Nephron (organoid): ENCODE measurements at regions not wholly inside any gene's neighbourhood (a gene's known extent, or its start where the extent isn't known, plus 50 kb on each side); places are given as distances from the start of the nearest gene placed in this dataset.
"Not testable (repeated sequence)": the region's sequence is repeated elsewhere in the genome, so short reads cannot be mapped to it uniquely, and the experiment has no call there.

Experiments used
- H3K27ac Mint-ChIP-seq, 3 experiments: 2 replicates each; pipeline ENCODE4 v1.8.0; 2020; ENCODE audit warnings: mixed read lengths in 3 of 3, mild to moderate bottlenecking in 2 of 3, moderate library complexity in 1 of 3
- H3K27me3 Mint-ChIP-seq: 2 replicates; pipeline ENCODE4 v1.8.0; 2021; ENCODE audit warnings: low read depth, mild to moderate bottlenecking, moderate library complexity, mixed read lengths
- H3K36me3 Mint-ChIP-seq: 2 replicates; pipeline ENCODE4 v1.8.0; 2020; ENCODE audit warnings: low read depth, mixed read lengths
- H3K4me1 Mint-ChIP-seq: 2 replicates; pipeline ENCODE4 v1.8.0; 2020; ENCODE audit warnings: mixed read lengths
- H3K4me3 Mint-ChIP-seq, 3 experiments: 2 replicates each; pipeline ENCODE4 v1.8.0; 2020; ENCODE audit warnings: mild to moderate bottlenecking in 3 of 3, mixed read lengths in 3 of 3, moderate library complexity in 2 of 3
- H3K9me3 Mint-ChIP-seq: 2 replicates; pipeline ENCODE4 v1.8.0; 2020; ENCODE audit warnings: mixed read lengths
- CTCF ChIP-seq, 3 experiments: fragments of 200-600 bp; sonication (generic); IDR thresholded peaks; one replicate each; pipeline ENCODE4 v1.5.0; 2021; ENCODE audit warnings: antibody characterized with exemption in 3 of 3; ENCODE audit not compliant: unreplicated experiment in 3 of 3

- H3K4me3 Mint-ChIP-seq: no peak overlapping the region
- no peaks in the 10 kb centered on the region for H3K4me1 Mint-ChIP-seq
- TF ChIP-seq CTCF (IDR thresholded peaks at IDR 0.05; ENCODE audit: unreplicated experiment in 3 of 3): no peak
- H3K9me3 Mint-ChIP-seq: no peaks in the 10 kb centered on the region
- H3K27me3 Mint-ChIP-seq: no peaks in the 10 kb centered on the region
- no peaks in the 10 kb centered on the region for H3K36me3 Mint-ChIP-seq
- H3K27ac Mint-ChIP-seq: no peak overlapping the region
Measured at GRCh38 chr6:94570581-94570980, 1006.8 kb upstream of the MANEA start.

GRCh38 chr6:94562846-94563245, 1014.5 kb upstream of the MANEA start:
- H3K27me3 Mint-ChIP-seq: peaks cover 5% of the 10 kb centered on the region
- no peaks in the 10 kb centered on the region for H3K4me1 Mint-ChIP-seq
- no peaks in the 10 kb centered on the region for H3K9me3 Mint-ChIP-seq
- TF ChIP-seq CTCF (IDR thresholded peaks at IDR 0.05; ENCODE audit: unreplicated experiment in 3 of 3): no peak
- H3K27ac Mint-ChIP-seq: no peak overlapping the region
- no peaks in the 10 kb centered on the region for H3K36me3 Mint-ChIP-seq
- no peak overlapping the region for H3K4me3 Mint-ChIP-seq

- H3K27ac Mint-ChIP-seq: no peak overlapping the region
- TF ChIP-seq CTCF (IDR thresholded peaks at IDR 0.05; ENCODE audit: unreplicated experiment in 3 of 3): no peak
- no peaks in the 10 kb centered on the region for H3K9me3 Mint-ChIP-seq
- no peaks in the 10 kb centered on the region for H3K36me3 Mint-ChIP-seq
- no peaks in the 10 kb centered on the region for H3K4me1 Mint-ChIP-seq
- H3K27me3 Mint-ChIP-seq: peaks cover 4% of the 10 kb centered on the region
- no peak overlapping the region for H3K4me3 Mint-ChIP-seq
Measured at GRCh38 chr6:94559829-94560537, 1017.4 kb upstream of the MANEA start.

- not testable (repeated sequence) for H3K36me3 Mint-ChIP-seq, H3K27ac Mint-ChIP-seq, H3K4me1 Mint-ChIP-seq, H3K27me3 Mint-ChIP-seq, H3K9me3 Mint-ChIP-seq, H3K4me3 Mint-ChIP-seq
Measured at GRCh38 chr6:94557207-94557606, 1020.1 kb upstream of the MANEA start.

- H3K9me3 Mint-ChIP-seq: no peaks in the 10 kb centered on the region
- no peak overlapping the region for H3K4me3 Mint-ChIP-seq
Measured at GRCh38 chr6:94548201-94548600, 1029.1 kb upstream of the MANEA start.

GRCh38 chr6:94535798-94536197, 1041.5 kb upstream of the MANEA start:
- Mint-ChIP-seq H3K9me3 (peaks cover 4% of the 10 kb centered on the region), H3K4me1 (no peaks in the 10 kb centered on the region), H3K27me3 (no peaks in the 10 kb centered on the region), H3K4me3 (no peak overlapping the region), H3K27ac (no peak overlapping the region), H3K36me3 (no peaks in the 10 kb centered on the region)
- TF ChIP-seq CTCF (IDR thresholded peaks at IDR 0.05; ENCODE audit: unreplicated experiment in 3 of 3): no peak

More at GRCh38 chr6:94548201-94548600, 1029.1 kb upstream of the MANEA start:
- Mint-ChIP-seq H3K27ac (no peak overlapping the region), H3K36me3 (no peaks in the 10 kb centered on the region), H3K27me3 (no peaks in the 10 kb centered on the region), H3K4me1 (no peaks in the 10 kb centered on the region)
- no peak for TF ChIP-seq CTCF (IDR thresholded peaks at IDR 0.05; ENCODE audit: unreplicated experiment in 3 of 3)
